ENCODE measurements at regions not wholly inside any gene's neighbourhood (a gene's known extent, or its start where the extent isn't known, plus 50 kb on each side); places are given as distances from the start of the nearest gene placed in this dataset.
"Not testable (repeated sequence)": the region's sequence is repeated elsewhere in the genome, so short reads cannot be mapped to it uniquely, and the experiment has no call there.

GRCh38 chr11:16605894-16606783, 132.3 kb upstream of the C11orf58 start:
- peak; percentile 91 for DNase-seq

- DNase-seq, result peak; percentile 41
Measured at GRCh38 chr11:16605389-16605893, 133.0 kb upstream of the C11orf58 start.

GRCh38 chr11:16604794-16605388, 133.6 kb upstream of the C11orf58 start:
- DNase-seq, result peak; percentile 50

- peak; percentile 39 for DNase-seq
Measured at GRCh38 chr11:16603890-16604793, 134.3 kb upstream of the C11orf58 start.

- DNase-seq, result no peak
Measured at GRCh38 chr11:16603245-16603644, 135.2 kb upstream of the C11orf58 start.

- no peak for DNase-seq
Measured at GRCh38 chr11:16598906-16599305, 139.5 kb upstream of the C11orf58 start.

- no peak for DNase-seq
Measured at GRCh38 chr11:16598032-16598431, 140.4 kb upstream of the C11orf58 start.

GRCh38 chr11:16596231-16596630, 142.2 kb upstream of the C11orf58 start:
- DNase-seq, result no peak

- DNase-seq, result no peak
Measured at GRCh38 chr11:16591157-16591556, 147.3 kb upstream of the C11orf58 start.

- DNase-seq, result no peak
Measured at GRCh38 chr11:16587670-16588069, 150.8 kb upstream of the C11orf58 start.

- DNase-seq, result no peak
Measured at GRCh38 chr11:16584569-16584968, 153.9 kb upstream of the C11orf58 start.

- not testable (repeated sequence) for DNase-seq
Measured at GRCh38 chr11:16581078-16581477, 157.4 kb upstream of the C11orf58 start.

GRCh38 chr11:16577490-16577889, 161.0 kb upstream of the C11orf58 start:
- DNase-seq, result no peak

- not testable (repeated sequence) for DNase-seq
Measured at GRCh38 chr11:16574889-16575288, 163.6 kb upstream of the C11orf58 start.

GRCh38 chr11:16572945-16573344, 165.5 kb upstream of the C11orf58 start:
- DNase-seq, result no peak

- no peak for DNase-seq
Measured at GRCh38 chr11:16561150-16561549, 177.3 kb upstream of the C11orf58 start.

- no peak for DNase-seq
Measured at GRCh38 chr11:16558494-16558893, 180.0 kb upstream of the C11orf58 start.

GRCh38 chr11:16555956-16556355, 182.5 kb upstream of the C11orf58 start:
- DNase-seq, result no peak

GRCh38 chr11:16554361-16554760, 184.1 kb upstream of the C11orf58 start:
- DNase-seq, result no peak

- DNase-seq, result no peak
Measured at GRCh38 chr11:16547879-16548278, 190.6 kb upstream of the C11orf58 start.

- DNase-seq, result no peak
Measured at GRCh38 chr11:16543642-16544041, 187.3 kb upstream of the SOX6 start.

GRCh38 chr11:16542353-16542752, 186.0 kb upstream of the SOX6 start:
- DNase-seq, result no peak

- no peak for DNase-seq
Measured at GRCh38 chr11:16536513-16536912, 180.2 kb upstream of the SOX6 start.

Data from fibroblast of skin of abdomen (primary cell).